GM23338 (cell line): ENCODE measurements at regions not wholly inside any gene's neighbourhood (a gene's known extent, or its start where the extent isn't known, plus 50 kb on each side); places are given as distances from the start of the nearest gene placed in this dataset.

Experiments
- ATAC-seq: fragments of 200-7000 bp; cut with Tn5 transposase; 3 replicates; pipeline ENCODE4 v1.9.1; 2020
- DNase-seq: peaks from one replicate; pipeline ENCODE4 v3.0.0-alpha.2; 2015; ENCODE audit warnings: low spot score
- H2AFZ ChIP-seq: fragments of 200-600 bp; sonication (generic); 2 replicates; pipeline ENCODE4 v1.8.0; 2016; ENCODE audit warnings: antibody characterized with exemption, mild to moderate bottlenecking, moderate library complexity
- H3F3A ChIP-seq: fragments of 200-600 bp; sonication (generic); replicated peaks from 2 replicates; pipeline ENCODE4 v1.8.0; 2017; ENCODE audit warnings: antibody characterized with exemption, mixed run types, low read depth
- H3K27ac ChIP-seq: fragments of 200-600 bp; sonication (generic); 2 replicates; pipeline ENCODE4 v1.6.1; 2016; ENCODE audit warnings: low read depth
- H3K27me3 ChIP-seq: fragments of 200-600 bp; sonication (generic); 2 replicates; pipeline ENCODE4 v1.8.0; 2016; ENCODE audit warnings: mild to moderate bottlenecking, mixed run types, moderate library complexity; ENCODE audit not compliant: insufficient read depth
- H3K36me3 ChIP-seq: fragments of 200-600 bp; sonication (generic); 2 replicates; pipeline ENCODE4 v1.8.0; 2016; ENCODE audit warnings: mild to moderate bottlenecking; ENCODE audit not compliant: insufficient read depth
- H3K4me1 ChIP-seq: fragments of 200-600 bp; sonication (generic); 2 replicates; pipeline ENCODE4 v1.8.0; 2016; ENCODE audit warnings: mild to moderate bottlenecking, moderate library complexity; ENCODE audit not compliant: insufficient read depth
- H3K4me2 ChIP-seq: fragments of 200-600 bp; sonication (generic); 2 replicates; pipeline ENCODE4 v1.7.1; 2017; ENCODE audit warnings: mixed run types
- H3K4me3 ChIP-seq: fragments of 200-600 bp; sonication (generic); 2 replicates; pipeline ENCODE4 v1.6.1; 2016; ENCODE audit warnings: mixed run types
- H3K79me2 ChIP-seq: fragments of 200-600 bp; sonication (generic); replicated peaks from 2 replicates; pipeline ENCODE4 v1.8.0; 2017; ENCODE audit warnings: mild to moderate bottlenecking; ENCODE audit not compliant: insufficient read depth
- H3K9me2 ChIP-seq: fragments of 200-600 bp; sonication (generic); 2 replicates; pipeline ENCODE4 v1.8.0; 2017; ENCODE audit not compliant: insufficient read depth
- H4K20me1 ChIP-seq: fragments of 200-600 bp; sonication (generic); replicated peaks from 2 replicates; pipeline ENCODE4 v1.8.0; 2017; ENCODE audit warnings: mild to moderate bottlenecking; ENCODE audit not compliant: insufficient read depth
- H3K27ac Mint-ChIP-seq: 2 replicates; pipeline ENCODE4 v1.8.0; 2020; ENCODE audit warnings: inconsistent platforms, mild to moderate bottlenecking, moderate library complexity, mixed read lengths
- H3K27me3 Mint-ChIP-seq: 3 replicates; pipeline ENCODE4 v1.8.0; 2022; ENCODE audit warnings: low read depth, mild to moderate bottlenecking, moderate library complexity, mixed read lengths, inconsistent platforms; ENCODE audit not compliant: insufficient read depth, poor library complexity
- H3K36me3 Mint-ChIP-seq: 3 replicates; pipeline ENCODE4 v1.8.0; 2021; ENCODE audit warnings: low read depth, mild to moderate bottlenecking, inconsistent platforms, moderate library complexity, mixed read lengths
- H3K4me1 Mint-ChIP-seq: 3 replicates; pipeline ENCODE4 v1.8.0; 2020; ENCODE audit warnings: mild to moderate bottlenecking, inconsistent platforms, mixed read lengths
- H3K4me3 Mint-ChIP-seq: 3 replicates; pipeline ENCODE4 v1.8.0; 2021; ENCODE audit warnings: moderate library complexity, mild to moderate bottlenecking, inconsistent platforms, mixed read lengths
- H3K9me3 Mint-ChIP-seq: 3 replicates; pipeline ENCODE4 v1.8.0; 2020; ENCODE audit warnings: moderate library complexity, mild to moderate bottlenecking, inconsistent platforms, mixed read lengths
- CREB1 ChIP-seq: fragments of 250-450 bp; sonication (Bioruptor Pico); IDR thresholded peaks from 2 replicates; pipeline ENCODE4 v1.5.0; 2020; ENCODE audit warnings: low read depth, mild to moderate bottlenecking, moderate library complexity
- CTCF ChIP-seq, 2 experiments: fragments of 200-600 bp in 1 of 2; sonication (generic) in 1 of 2; conservative IDR thresholded peaks; 2 replicates each; pipeline versions ENCODE4 v1.5.1 to v1.6.1; 2016 to 2017; ENCODE audit warnings: antibody characterized with exemption in 2 of 2, low read depth in 2 of 2, mild to moderate bottlenecking in 2 of 2, moderate library complexity in 1 of 2
- EZH2 ChIP-seq: fragments of 200-600 bp; sonication (generic); IDR thresholded peaks from one replicate; pipeline ENCODE4 v1.8.0; 2017; ENCODE audit warnings: antibody characterized with exemption, mild to moderate bottlenecking, low read depth; ENCODE audit not compliant: unreplicated experiment
- EZH2phosphoT487 ChIP-seq: fragments of 200-600 bp; sonication (generic); IDR thresholded peaks from one replicate; pipeline ENCODE4 v1.8.1; 2018; ENCODE audit warnings: antibody characterized with exemption; ENCODE audit not compliant: unreplicated experiment
- JUNB ChIP-seq: IDR thresholded peaks from one replicate; pipeline ENCODE4 v1.6.1; 2016; ENCODE audit warnings: antibody characterized with exemption; ENCODE audit not compliant: unreplicated experiment
- NANOG ChIP-seq: IDR thresholded peaks from 2 replicates; pipeline ENCODE4 v1.6.1; 2016; ENCODE audit warnings: antibody characterized with exemption, borderline replicate concordance
- POLR2AphosphoS5 ChIP-seq: IDR thresholded peaks from 2 replicates; pipeline ENCODE4 v1.6.1; 2016; ENCODE audit warnings: antibody characterized with exemption, low read depth
- STAT1 ChIP-seq: IDR thresholded peaks from one replicate; pipeline ENCODE4 v1.6.1; 2016; ENCODE audit warnings: antibody characterized with exemption; ENCODE audit not compliant: unreplicated experiment
- ZNF114 ChIP-seq: fragments of 250-450 bp; sonication (Bioruptor Pico); IDR thresholded peaks from 2 replicates; pipeline ENCODE4 v1.5.0; 2020; ENCODE audit warnings: mild to moderate bottlenecking, moderate library complexity
- ZNF331 ChIP-seq: fragments of 250-450 bp; sonication (Bioruptor Pico); IDR thresholded peaks from 2 replicates; pipeline ENCODE4 v1.5.0; 2020; ENCODE audit warnings: low read depth, mild to moderate bottlenecking, moderate library complexity
- TF ChIP-seq, protein P1 (sequence below): IDR thresholded peaks from one replicate; pipeline ENCODE4 v1.6.1; 2018; ENCODE audit warnings: antibody characterized with exemption; ENCODE audit not compliant: unreplicated experiment
- TF ChIP-seq, protein P2 (sequence below): IDR thresholded peaks from 2 replicates; pipeline ENCODE4 v1.6.1; 2016; ENCODE audit warnings: antibody characterized with exemption
- TF ChIP-seq, protein P3 (sequence below): fragments of 250-450 bp; sonication (Bioruptor Pico); IDR thresholded peaks from 2 replicates; pipeline ENCODE4 v1.5.0; 2020; ENCODE audit warnings: mild to moderate bottlenecking, moderate library complexity

- Histone ChIP-seq H2AFZ (no peak overlapping the region), H3K27me3 (no peaks in the 10 kb centered on the region), H3K4me1 (no peaks in the 10 kb centered on the region), H3K27ac (no peak overlapping the region), H3F3A (no peaks in the 10 kb centered on the region), H3K4me3 (no peak overlapping the region), H3K79me2 (no peaks in the 10 kb centered on the region), H3K9me2 (0 out of 2 replicates have a peak, but pooled peaks cover 10% of the 10 kb centered on the region), H3K4me2 (no peak overlapping the region), H3K36me3 (peaks cover 9% of the 10 kb centered on the region; the same call in 1 of the 2 replicates), H4K20me1 (no peaks in the 10 kb centered on the region)
- no peak overlapping the region for H3K27ac Mint-ChIP-seq
- peaks cover 7% of the 10 kb centered on the region for H3K9me3 Mint-ChIP-seq
- H3K4me3 Mint-ChIP-seq: no peak overlapping the region
- H3K27me3 Mint-ChIP-seq: no peaks in the 10 kb centered on the region
- DNase-seq (no peak), ATAC-seq (no peak)
- TF ChIP-seq, protein P1, sequence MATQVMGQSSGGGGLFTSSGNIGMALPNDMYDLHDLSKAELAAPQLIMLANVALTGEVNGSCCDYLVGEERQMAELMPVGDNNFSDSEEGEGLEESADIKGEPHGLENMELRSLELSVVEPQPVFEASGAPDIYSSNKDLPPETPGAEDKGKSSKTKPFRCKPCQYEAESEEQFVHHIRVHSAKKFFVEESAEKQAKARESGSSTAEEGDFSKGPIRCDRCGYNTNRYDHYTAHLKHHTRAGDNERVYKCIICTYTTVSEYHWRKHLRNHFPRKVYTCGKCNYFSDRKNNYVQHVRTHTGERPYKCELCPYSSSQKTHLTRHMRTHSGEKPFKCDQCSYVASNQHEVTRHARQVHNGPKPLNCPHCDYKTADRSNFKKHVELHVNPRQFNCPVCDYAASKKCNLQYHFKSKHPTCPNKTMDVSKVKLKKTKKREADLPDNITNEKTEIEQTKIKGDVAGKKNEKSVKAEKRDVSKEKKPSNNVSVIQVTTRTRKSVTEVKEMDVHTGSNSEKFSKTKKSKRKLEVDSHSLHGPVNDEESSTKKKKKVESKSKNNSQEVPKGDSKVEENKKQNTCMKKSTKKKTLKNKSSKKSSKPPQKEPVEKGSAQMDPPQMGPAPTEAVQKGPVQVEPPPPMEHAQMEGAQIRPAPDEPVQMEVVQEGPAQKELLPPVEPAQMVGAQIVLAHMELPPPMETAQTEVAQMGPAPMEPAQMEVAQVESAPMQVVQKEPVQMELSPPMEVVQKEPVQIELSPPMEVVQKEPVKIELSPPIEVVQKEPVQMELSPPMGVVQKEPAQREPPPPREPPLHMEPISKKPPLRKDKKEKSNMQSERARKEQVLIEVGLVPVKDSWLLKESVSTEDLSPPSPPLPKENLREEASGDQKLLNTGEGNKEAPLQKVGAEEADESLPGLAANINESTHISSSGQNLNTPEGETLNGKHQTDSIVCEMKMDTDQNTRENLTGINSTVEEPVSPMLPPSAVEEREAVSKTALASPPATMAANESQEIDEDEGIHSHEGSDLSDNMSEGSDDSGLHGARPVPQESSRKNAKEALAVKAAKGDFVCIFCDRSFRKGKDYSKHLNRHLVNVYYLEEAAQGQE: no peak
- TF ChIP-seq, protein P2, sequence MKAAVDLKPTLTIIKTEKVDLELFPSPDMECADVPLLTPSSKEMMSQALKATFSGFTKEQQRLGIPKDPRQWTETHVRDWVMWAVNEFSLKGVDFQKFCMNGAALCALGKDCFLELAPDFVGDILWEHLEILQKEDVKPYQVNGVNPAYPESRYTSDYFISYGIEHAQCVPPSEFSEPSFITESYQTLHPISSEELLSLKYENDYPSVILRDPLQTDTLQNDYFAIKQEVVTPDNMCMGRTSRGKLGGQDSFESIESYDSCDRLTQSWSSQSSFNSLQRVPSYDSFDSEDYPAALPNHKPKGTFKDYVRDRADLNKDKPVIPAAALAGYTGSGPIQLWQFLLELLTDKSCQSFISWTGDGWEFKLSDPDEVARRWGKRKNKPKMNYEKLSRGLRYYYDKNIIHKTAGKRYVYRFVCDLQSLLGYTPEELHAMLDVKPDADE: no peak
- TF ChIP-seq NANOG (no peak), ZNF331 (CRISPR knock-in tag) (no peak), ZNF114 (CRISPR knock-in tag) (no peak), CTCF (conservative IDR thresholded peaks at IDR 0.05; ENCODE audit: low read depth in 2 of 2) (no peak), POLR2AphosphoS5 (no peak), EZH2 (no peak), CREB1 (CRISPR knock-in tag) (no peak), STAT1 (no peak), EZH2phosphoT487 (no peak), JUNB (no peak)
- TF ChIP-seq, protein P3, sequence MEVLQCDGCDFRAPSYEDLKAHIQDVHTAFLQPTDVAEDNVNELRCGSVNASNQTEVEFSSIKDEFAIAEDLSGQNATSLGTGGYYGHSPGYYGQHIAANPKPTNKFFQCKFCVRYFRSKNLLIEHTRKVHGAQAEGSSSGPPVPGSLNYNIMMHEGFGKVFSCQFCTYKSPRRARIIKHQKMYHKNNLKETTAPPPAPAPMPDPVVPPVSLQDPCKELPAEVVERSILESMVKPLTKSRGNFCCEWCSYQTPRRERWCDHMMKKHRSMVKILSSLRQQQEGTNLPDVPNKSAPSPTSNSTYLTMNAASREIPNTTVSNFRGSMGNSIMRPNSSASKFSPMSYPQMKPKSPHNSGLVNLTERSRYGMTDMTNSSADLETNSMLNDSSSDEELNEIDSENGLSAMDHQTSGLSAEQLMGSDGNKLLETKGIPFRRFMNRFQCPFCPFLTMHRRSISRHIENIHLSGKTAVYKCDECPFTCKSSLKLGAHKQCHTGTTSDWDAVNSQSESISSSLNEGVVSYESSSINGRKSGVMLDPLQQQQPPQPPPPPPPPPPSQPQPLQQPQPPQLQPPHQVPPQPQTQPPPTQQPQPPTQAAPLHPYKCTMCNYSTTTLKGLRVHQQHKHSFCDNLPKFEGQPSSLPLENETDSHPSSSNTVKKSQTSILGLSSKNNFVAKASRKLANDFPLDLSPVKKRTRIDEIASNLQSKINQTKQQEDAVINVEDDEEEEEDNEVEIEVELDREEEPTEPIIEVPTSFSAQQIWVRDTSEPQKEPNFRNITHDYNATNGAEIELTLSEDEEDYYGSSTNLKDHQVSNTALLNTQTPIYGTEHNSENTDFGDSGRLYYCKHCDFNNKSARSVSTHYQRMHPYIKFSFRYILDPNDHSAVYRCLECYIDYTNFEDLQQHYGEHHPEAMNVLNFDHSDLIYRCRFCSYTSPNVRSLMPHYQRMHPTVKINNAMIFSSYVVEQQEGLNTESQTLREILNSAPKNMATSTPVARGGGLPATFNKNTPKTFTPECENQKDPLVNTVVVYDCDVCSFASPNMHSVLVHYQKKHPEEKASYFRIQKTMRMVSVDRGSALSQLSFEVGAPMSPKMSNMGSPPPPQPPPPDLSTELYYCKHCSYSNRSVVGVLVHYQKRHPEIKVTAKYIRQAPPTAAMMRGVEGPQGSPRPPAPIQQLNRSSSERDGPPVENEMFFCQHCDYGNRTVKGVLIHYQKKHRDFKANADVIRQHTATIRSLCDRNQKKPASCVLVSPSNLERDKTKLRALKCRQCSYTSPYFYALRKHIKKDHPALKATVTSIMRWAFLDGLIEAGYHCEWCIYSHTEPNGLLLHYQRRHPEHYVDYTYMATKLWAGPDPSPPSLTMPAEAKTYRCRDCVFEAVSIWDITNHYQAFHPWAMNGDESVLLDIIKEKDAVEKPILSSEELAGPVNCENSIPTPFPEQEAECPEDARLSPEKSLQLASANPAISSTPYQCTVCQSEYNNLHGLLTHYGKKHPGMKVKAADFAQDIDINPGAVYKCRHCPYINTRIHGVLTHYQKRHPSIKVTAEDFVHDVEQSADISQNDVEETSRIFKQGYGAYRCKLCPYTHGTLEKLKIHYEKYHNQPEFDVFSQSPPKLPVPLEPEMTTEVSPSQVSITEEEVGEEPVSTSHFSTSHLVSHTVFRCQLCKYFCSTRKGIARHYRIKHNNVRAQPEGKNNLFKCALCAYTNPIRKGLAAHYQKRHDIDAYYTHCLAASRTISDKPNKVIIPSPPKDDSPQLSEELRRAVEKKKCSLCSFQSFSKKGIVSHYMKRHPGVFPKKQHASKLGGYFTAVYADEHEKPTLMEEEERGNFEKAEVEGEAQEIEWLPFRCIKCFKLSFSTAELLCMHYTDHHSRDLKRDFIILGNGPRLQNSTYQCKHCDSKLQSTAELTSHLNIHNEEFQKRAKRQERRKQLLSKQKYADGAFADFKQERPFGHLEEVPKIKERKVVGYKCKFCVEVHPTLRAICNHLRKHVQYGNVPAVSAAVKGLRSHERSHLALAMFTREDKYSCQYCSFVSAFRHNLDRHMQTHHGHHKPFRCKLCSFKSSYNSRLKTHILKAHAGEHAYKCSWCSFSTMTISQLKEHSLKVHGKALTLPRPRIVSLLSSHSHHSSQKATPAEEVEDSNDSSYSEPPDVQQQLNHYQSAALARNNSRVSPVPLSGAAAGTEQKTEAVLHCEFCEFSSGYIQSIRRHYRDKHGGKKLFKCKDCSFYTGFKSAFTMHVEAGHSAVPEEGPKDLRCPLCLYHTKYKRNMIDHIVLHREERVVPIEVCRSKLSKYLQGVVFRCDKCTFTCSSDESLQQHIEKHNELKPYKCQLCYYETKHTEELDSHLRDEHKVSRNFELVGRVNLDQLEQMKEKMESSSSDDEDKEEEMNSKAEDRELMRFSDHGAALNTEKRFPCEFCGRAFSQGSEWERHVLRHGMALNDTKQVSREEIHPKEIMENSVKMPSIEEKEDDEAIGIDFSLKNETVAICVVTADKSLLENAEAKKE (CRISPR knock-in tag): no peak
- H3K36me3 Mint-ChIP-seq: peaks cover 23% of the 10 kb centered on the region
- peaks cover 2% of the 10 kb centered on the region; the same call in 1 of the 3 replicates for H3K4me1 Mint-ChIP-seq
These were observed 429.0 kb downstream of the ZNF608 start for GRCh38 chr5:124317451-124317850.
